ENCODE measurements at regions not wholly inside any gene's neighbourhood (a gene's known extent, or its start where the extent isn't known, plus 50 kb on each side); places are given as distances from the start of the nearest gene placed in this dataset.

DNA sequence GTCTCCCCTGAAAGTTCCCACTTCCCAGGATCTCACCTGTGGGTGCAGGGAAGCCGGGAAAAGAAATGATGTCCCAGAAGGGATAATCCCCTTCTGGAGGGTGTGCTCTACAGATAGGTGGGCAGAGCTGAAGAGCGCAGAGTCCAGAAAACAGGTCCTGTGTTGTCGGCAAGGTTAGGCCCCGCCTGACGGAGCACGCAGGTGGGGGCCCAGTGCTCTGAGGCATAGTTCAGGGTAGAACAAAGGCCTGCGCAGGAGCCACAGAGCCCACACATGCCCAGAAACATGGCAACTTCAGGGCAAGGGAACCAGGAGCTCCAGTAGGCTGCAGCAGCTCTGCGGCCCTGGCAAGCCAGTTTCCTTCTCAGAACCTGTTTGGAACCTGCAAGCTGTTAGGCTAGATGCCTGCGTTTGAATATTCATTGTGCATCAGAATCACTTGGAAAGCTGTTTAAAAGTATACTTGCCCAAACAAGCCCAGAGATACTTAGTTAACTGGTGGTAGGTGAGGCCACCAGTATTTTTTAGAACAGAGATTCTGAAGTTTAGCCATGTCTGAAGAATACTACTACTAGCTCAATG is 386.6 kb downstream of the BUD13 start:
- TF ChIP-seq, protein P1, sequence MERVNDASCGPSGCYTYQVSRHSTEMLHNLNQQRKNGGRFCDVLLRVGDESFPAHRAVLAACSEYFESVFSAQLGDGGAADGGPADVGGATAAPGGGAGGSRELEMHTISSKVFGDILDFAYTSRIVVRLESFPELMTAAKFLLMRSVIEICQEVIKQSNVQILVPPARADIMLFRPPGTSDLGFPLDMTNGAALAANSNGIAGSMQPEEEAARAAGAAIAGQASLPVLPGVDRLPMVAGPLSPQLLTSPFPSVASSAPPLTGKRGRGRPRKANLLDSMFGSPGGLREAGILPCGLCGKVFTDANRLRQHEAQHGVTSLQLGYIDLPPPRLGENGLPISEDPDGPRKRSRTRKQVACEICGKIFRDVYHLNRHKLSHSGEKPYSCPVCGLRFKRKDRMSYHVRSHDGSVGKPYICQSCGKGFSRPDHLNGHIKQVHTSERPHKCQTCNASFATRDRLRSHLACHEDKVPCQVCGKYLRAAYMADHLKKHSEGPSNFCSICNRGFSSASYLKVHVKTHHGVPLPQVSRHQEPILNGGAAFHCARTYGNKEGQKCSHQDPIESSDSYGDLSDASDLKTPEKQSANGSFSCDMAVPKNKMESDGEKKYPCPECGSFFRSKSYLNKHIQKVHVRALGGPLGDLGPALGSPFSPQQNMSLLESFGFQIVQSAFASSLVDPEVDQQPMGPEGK (CRISPR knock-in tag; IDR thresholded peaks at IDR 0.05; ENCODE audit: borderline replicate concordance) = no peak
- no peak for TF ChIP-seq BACH2 (CRISPR knock-in tag; IDR thresholded peaks at IDR 0.05; ENCODE audit: borderline replicate concordance)
- no peak for TF ChIP-seq SNAI2 (CRISPR knock-in tag; IDR thresholded peaks at IDR 0.05)
- TF ChIP-seq TCF4 (CRISPR knock-in tag; IDR thresholded peaks at IDR 0.05; ENCODE audit: borderline replicate concordance) = no peak
- no peak for TF ChIP-seq CREB5 (CRISPR knock-in tag; IDR thresholded peaks at IDR 0.05; ENCODE audit: low read depth)
- TF ChIP-seq ZNF70 (CRISPR knock-in tag; IDR thresholded peaks at IDR 0.05) = no peak
- TF ChIP-seq RARB (CRISPR knock-in tag; IDR thresholded peaks at IDR 0.05) = no peak
- no peak for TF ChIP-seq ZC3H10 (CRISPR knock-in tag; IDR thresholded peaks at IDR 0.05)
- no peak for TF ChIP-seq ZFP3 (CRISPR knock-in tag; IDR thresholded peaks at IDR 0.05)
- no peak for TF ChIP-seq OSR1 (CRISPR knock-in tag; IDR thresholded peaks at IDR 0.05)
- TF ChIP-seq ARNTL (CRISPR knock-in tag; IDR thresholded peaks at IDR 0.05; ENCODE audit: borderline replicate concordance, low read depth) = no peak
- TF ChIP-seq TOX (CRISPR knock-in tag; IDR thresholded peaks at IDR 0.05; ENCODE audit: borderline replicate concordance) = no peak
